HG03175 (cell line): ENCODE measurements at regions not wholly inside any gene's neighbourhood (a gene's known extent, or its start where the extent isn't known, plus 50 kb on each side); places are given as distances from the start of the nearest gene placed in this dataset.

Source experiments
- ATAC-seq: cut with Tn5 transposase; IDR thresholded peaks from one replicate; pipeline ENCODE4 v1.9.1; 2021; ENCODE audit warnings: mild to moderate bottlenecking, moderate library complexity; ENCODE audit not compliant: unreplicated experiment

DNA sequence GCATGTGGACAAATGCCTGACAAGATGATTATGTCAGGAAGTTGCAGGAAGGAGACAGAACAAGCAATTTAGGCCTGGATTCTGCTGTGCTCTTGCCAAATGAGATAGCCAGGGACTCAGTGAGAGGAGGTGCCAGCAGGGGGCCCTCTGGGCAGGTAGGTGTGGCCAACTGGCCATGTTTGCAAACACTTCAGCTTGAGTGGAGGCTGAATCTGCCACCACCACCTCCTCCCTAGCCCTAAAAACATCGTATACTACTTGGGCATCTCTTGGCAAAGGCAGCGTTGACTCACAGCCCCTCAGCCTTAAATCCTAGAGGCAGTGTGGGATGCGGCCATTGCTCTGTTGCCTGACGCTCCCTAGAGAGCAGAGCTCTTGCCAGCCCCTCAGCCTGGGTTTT lies 95.1 kb upstream of the PLET1 start:
- ATAC-seq, result no peak

DNA sequence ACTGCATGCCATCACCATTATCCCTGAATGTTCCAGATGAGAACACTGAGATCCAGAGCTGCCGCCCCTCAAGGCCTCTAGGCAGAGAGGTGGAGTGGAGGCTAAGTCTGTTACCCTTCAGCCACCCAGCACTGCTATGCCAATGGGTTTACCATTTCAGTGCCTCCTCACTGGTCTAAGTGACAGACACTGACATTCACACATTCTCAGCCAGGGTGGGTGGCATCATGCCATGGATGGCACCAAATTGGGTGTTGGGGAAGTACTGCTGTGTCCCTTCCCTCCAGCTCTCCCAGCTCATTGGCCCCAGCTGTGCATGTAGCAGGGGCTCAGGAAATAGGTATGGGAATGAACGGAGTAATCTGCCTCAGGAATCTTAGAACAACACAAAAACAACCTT lies 96.8 kb upstream of the PLET1 start:
- no peak for ATAC-seq

DNA sequence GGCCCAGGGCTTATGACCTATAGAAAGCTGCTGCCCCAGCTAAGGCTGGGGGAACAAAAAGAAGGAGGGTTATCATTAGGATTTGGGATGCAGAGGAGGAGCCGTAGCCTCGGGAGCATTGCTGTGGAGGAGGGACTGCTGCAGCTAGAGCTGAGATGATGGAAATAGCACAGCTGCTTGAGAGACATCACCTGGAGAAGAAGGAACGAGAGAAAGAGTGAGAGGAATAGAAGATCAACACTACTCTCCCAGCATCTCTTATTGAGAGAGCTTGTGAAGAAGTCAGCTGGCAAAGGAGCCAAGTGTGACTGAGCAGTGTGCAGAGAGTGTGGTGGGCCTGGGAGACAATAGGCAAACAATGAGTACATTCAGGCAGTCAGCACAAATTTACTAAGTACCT lies 100.7 kb upstream of the PLET1 start:
- ATAC-seq, result no peak

DNA sequence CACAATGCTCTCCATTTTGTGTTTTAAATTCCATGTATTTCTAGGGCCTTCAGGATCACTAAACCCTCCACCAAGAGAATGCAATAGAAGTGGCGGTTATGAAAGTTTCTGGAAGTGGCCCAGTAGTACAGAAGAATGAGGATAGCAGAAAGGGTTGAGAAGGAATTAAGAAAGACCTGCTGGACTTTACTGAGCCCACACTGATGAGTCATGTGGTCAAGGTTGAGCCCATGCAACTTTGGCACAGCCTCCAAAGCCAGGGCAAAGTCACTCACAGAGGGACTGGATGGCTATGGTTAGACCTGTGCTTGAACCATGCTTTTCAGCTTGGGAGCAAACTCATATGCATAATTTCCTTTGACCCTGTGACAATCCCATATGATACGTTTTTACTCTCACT lies 102.9 kb upstream of the PLET1 start:
- no peak for ATAC-seq

DNA sequence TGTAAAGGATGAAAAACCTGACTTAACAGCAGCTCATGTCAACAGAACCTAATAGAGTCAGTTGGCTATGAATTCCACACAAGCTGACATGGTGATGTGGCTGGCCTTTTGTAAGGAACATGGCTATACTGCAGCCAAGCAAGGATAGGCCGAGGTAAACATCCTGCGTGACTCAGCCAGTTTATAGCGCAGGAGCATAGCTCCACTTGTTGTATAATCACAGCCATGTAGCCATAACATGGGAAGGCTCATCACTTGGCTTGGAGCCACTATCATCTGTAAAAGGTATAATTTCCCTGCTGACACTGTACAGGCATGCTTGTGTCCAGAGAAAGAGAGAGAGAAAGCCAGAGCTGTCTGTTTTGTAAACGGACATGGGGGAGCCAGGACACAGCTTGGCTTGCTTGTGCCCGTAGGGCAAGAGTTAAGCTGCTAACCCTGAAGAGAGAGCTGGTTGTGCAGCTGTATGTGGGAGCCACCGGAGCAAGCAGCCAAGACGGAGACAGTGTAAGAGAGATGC lies 104.4 kb upstream of the PLET1 start:
- ATAC-seq, result no peak

DNA sequence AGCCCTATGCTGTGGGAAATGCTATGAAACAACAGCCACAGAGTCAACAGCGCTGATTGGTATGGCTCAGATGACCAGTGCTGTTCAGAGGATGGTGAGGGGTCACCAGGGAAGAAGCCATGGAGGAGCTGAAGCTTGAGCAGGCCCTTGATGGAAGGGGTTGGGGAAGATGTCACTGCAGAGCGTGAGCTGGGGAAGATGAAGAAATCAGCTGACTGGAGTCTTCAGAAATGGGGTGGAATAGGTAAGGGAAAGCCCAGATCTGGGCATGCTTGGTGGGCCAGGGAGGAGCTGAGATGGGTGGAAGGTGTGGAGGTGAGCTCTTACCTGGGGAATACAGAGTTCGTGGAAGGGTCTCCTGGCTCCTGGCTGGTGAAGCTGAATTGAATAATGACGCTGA lies 105.4 kb upstream of the PLET1 start:
- no peak for ATAC-seq

DNA sequence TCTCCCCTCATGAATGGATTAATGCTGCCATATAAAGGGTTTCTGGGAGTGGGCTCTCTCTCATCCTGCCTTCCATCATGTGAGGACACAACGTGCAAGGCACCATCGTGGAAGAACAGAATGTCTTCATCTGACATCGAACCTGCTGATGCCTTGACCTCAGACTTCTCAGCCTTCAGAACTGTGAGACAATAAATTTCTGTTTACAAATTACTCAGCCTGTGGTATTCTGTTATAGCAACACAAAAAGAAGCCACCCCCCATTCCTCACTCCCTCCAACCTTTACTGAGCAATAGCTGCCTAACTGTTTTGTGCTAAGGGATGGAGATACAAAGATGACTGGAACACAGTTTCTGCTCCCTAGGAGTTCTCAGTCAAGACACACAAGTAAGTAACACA lies 106.1 kb upstream of the PLET1 start:
- no peak for ATAC-seq

DNA sequence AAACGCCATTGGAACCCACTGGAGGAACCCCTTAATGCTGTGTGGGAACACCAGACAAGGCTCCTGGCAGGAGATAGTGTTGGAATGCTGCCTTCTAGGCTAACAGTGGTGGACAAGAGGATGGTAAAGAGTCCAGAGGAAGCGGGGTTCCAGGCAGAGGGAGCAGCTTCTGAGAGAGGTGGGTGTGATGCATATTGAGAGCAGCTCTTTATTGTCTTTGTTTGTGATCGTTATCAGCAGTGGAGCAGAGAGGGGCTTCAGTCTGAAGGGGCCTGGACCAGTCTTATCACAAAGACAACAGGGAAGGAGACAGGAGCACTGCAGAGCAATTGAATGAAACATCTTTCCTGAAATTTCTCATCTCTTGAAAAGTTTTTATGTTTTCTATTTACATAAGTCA lies 106.8 kb upstream of the PLET1 start:
- ATAC-seq, result no peak

DNA sequence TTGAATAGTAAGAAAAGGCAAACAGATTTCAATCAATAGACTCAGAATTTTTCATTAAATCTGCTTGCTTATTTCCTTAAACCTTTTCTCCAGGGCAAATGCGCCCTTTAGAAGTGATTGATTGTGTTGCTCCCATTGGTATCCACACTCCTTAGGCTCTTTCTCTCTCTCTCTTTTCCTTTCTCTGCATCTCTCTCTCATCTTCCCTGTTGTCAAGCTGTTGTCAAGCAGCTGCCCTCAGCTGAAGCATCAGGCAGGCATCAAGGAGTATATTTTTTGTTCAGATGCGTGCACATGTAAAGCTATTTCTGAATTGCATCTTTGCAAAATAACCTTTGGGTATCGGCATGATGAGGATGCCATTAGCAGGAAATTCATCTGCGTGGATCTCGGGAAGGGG lies 107.2 kb upstream of the PLET1 start:
- ATAC-seq, result no peak

DNA sequence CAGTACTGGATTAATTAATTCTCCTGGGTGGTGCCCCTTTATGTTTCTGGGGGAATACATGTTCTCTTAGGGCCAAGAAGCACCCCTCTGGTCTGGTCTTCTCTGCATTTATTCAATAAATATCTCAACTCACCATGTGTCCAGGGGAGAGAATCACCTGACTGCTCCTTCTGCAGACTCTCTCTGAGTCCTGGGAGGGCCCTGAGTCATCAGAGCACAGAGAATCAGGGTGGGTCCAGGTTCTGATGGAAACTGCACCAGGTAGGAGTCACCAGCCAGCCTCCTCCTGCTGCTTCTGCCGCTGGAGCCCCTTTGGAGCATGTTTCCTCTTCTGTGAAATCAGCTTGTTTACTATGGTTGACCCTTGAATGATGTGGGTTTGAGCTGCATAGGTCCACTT lies 107.7 kb upstream of the PLET1 start:
- ATAC-seq, result no peak

DNA sequence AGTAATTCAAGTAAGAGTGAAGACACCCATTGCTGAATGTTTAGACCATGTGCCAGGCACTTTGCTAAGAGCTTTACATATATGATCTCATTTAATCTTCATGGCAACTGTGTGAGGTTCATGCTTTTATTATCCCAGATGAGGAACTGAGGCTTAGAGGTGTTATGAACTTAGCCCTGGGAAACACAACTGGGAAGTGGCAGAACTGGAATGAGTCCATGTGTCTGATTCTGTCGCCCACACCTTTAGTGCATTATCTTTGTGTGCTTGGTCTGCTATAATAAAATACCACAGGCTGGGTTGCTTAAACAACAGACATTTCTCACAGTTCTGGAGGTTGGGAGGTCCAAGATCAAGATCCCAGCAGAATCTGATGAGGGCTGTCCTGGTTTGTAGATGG lies 108.7 kb upstream of the PLET1 start:
- no peak for ATAC-seq

DNA sequence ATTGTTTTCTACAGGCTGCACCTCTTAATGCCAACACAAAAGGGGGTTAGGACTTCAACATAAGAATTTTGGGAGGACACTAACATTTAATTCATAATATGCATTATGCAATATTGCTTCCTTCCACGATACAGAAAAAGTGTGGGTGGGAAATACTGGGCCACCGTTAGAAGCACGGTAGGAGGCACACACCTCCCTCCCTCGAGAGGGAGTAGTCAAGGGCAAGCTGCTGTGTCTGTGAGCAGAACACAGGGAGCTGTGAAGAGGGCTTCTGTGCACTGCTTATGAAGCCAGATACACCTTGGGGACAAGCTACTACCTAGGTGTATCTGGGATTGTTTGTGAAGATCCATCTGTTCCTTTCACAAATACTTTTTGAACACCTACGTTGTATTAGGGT lies 109.3 kb upstream of the PLET1 start:
- no peak for ATAC-seq

DNA sequence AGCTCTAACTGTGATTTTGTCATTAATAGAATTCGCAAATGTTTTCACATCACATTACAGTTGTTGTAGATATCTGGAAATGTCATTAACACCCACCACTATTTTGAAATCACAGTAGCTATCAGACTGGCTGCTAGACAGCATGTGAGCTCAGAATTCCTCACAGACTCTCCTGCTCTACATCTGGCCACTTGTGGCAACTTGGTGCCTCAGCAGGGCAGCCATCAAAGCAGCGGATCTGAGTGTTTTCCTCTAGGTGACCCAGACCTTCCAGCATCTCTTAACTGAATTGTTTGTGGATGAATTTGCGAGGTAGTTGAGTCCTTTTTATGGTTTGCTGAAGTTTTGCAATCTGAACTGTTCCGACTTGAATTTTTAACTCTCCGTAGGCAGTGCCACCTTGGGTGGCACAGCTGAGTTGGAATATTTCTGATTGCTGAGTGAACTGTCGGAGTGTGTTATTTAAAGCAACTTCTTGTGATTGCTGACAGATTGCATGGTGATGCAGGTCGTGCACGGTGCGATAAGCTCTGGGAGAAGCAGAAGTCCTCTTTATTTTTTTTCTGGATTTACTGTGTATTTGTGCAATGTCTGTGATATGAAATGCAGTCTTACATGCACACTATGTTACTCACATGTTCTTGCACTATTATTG lies 114.0 kb upstream of the PLET1 start:
- ATAC-seq, result no peak

DNA sequence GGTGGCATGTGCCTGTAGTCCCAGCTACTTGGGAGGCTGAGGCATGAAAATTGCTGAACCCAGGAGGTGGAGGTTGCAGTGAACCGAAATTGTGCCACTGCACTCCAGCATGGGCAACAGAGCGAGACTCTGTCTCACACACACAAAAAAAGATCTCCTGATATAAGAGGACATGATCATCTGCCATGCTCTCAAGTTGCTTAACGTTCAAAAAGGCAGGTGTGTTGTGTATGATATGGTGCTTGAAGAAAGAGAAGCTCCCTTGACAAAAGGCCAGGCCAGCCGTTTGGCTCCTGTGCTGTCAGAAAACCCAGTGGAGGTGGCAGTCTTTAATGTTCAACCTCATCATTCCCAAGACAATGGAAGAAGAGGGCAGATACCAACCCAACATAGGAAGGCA lies 117.3 kb upstream of the PLET1 start:
- no peak for ATAC-seq

DNA sequence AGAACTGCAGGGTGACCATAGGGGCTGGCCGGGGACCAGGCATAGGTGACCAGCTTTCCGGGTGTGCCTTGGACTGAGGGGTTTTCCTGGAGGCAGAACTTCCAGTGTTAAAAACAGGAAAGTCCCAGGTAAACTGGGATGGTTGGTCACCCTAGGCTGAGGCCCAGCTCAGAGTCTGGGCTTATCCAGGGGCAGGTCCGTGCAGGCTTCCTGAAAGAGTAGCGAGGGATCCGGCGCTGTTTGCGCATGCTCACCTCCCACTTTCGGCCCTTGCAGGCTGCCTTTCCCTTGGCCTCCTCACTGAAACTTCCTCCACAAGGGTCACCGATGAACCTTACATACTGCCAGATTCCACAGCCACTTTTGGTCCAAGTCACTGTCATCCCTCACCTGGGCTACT lies 119.8 kb upstream of the PLET1 start:
- ATAC-seq, result no peak

DNA sequence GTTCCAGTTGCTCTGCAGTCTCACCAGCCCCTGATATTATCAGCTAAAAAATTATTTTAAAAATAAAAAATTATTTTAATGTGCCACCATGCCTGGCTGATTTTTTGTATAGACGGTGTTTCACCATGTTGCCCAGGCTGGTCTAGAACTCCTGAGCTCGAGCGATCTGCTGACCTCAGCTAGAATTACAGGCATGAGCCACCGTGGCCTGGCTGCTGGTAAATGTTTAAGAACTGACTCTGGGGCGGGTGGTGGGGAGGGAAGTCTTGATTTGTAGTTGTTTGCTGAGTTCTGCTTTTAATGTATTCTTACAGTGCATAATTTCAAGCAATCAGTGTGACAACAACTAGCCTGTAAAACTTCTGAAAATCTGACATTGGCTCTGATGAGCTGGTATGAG lies 120.9 kb upstream of the PLET1 start:
- ATAC-seq, result no peak

DNA sequence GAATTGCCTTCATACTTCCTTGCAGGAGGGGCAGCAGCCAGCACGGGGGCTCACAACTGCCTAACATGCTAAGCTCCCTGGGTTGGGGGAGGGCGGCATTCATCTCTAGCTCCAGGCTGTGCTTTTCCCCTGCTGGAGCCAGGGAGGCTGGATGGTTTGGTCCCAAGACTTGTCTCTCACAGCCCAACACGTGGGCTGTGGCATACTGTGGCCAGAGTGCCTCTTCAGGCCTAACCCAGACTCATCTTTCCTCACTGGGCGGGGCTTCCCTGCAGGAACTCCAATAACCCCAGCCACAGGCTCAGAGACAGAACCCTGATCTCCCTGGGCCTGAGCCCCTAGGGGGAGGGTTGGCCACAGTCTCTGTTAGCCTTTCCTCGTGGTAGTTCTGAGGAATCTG lies 121.9 kb upstream of the PLET1 start:
- ATAC-seq, result no peak

DNA sequence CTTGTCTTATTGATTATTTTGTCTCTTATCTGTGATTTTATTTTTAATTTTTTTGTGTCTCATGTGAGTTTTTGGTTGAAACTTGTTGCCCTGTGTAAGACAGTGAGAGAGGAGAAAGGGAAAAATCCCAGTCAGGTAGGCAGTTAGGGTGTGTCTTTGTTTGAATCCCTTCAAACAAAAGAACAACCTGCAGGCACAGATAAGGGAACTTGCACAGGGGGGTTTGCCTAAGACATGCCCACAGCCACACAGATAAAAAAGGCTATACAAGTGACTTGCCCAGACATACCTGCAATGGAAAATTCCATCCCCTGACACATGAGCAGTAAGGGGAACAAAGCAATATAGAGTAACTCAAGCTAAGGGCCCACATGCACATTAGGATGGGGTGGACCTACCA lies 127.8 kb upstream of the PLET1 start:
- ATAC-seq, result no peak

DNA sequence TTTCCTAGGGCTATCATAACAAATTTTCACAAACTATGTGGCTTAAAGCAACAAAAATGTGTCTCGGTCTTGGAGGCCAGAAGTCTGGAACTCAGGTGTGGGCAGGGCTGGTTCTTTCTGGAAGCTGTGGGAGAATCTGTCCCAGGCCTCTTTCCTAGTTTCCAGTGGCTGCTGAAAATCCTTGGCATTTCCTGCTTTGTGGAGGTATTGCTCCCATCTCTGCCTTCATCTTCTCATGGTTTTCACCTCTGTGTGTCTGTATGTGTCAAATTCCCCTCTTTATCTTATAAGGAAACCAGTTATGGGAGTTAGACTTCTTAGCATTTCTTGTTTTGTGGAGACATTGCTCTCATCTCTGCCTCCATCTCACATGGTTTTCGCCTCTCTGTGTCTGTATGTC lies 130.4 kb upstream of the PLET1 start:
- no peak for ATAC-seq

DNA sequence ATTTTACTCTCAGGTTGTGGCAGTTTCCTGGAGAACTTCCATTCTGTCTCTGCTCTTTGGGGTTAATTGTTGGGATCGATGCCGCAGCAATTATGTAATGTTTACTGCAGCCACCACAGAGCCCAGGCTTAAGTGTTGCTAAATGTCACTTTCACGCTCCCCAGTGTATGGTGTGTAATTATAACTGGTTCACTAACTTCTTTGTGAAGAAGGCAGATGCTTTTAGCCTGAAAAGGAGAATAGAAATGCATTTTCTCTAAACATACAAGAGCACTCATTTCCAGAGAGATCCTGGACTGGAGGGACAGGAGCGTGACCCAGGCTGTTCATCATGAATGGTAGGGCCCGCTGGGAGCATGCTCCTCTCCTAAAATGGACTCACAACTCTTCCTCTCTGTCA lies 132.2 kb upstream of the PLET1 start:
- no peak for ATAC-seq

DNA sequence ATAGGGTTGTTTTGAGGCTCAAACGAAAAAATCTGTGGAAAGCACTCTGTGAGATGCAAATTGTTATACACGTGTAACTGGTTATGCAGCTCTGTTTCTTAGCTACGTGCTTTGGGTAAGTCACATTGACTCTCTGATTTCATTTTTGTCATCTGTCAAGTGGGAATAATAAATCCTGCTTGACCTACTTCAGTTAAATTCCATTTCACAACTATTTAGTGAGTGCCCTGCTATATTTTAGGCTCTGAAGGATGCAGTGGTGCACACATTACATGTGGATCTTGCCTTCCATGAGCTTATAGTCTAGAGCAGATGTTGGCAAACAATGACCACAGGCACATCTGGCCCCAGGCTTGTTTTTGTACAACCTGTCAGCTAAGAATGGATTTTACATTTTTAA lies 133.6 kb upstream of the PLET1 start:
- no peak for ATAC-seq

DNA sequence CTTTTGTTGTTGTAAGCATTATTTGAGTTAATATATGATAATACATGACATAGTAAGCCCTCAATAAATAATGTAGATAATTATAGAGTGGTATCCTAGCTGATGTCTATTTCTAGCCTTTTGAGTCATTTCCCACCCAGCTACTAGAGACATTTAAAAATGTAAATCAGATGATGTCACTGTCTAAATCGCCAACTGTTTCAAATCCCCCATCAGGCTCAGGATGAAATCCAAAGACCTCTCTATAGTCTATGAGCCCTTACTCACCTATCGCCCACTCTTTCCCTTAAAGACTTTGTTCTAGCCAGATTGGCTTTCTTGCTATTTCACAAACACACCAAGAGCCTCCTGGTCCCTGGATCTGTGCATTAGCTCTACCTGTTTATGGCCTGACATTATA lies 135.4 kb upstream of the PLET1 start:
- no peak for ATAC-seq

DNA sequence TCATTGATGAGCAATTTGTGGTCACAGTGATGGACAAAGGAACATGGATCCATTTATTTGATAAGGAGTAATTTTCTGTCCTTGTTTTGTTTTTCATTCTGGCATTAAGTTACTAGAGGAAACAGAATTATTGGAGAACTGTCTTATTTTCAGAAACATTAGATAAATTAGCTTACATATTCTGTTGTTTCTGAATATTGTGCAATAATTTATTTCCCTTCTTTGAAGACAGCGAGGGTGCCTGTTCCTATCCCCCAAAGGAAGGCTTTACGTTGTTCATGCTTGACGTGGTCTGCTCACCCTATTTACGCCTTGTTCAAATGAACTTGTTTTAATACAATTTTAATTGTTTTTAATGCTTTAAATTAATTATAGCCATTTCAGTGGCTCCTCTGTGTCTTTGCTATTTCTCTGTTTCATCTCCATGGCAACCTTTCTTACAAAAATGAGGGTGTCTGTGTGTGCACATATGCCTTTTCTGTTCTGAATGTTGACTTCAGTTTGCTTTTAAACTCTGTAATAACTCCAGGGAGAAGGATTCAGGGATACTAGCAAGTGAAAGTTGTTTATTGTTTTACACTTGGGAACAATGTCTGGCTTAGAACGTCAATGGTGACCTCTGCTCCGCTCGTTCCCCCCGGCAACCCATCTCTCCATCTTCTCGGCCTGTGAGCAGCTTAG lies 138.3 kb upstream of the PLET1 start:
- ATAC-seq, result no peak
